ENCODE measurements at regions not wholly inside any gene's neighbourhood (a gene's known extent, or its start where the extent isn't known, plus 50 kb on each side); places are given as distances from the start of the nearest gene placed in this dataset.

DNA sequence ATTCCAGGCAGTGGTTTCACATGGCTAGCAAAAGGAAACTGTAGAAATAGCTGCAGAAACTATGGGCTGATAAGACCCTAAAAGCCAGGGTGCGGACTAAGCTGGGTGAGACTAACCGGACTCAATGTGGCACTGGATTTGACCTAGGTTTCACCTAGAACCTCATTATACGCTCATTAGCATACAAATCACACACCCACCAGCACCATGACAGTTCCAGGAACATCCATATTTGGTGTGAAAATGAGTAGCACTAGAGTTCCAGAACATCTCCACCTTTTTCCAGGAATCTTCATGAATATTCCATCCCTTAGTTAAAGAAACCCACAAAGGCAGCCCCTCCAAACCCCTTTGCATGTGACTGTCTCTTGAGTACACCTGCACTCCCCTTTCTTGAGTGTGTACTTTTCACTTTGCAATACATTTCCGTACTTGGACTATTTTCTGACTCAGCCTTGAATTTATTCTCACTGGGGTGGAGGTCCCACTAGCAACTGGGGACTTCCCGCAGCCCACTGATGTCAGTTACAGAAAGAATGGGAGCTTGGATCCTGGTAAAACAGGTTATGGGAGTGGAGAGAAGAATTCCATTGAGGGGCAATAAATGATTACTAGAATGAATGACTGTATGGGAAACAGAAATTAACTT is 58.0 kb upstream of the SPATA31C2 start:
- TF ChIP-seq TAF1 (conservative IDR thresholded peaks at IDR 0.05), result no peak
- TF ChIP-seq, protein P1, sequence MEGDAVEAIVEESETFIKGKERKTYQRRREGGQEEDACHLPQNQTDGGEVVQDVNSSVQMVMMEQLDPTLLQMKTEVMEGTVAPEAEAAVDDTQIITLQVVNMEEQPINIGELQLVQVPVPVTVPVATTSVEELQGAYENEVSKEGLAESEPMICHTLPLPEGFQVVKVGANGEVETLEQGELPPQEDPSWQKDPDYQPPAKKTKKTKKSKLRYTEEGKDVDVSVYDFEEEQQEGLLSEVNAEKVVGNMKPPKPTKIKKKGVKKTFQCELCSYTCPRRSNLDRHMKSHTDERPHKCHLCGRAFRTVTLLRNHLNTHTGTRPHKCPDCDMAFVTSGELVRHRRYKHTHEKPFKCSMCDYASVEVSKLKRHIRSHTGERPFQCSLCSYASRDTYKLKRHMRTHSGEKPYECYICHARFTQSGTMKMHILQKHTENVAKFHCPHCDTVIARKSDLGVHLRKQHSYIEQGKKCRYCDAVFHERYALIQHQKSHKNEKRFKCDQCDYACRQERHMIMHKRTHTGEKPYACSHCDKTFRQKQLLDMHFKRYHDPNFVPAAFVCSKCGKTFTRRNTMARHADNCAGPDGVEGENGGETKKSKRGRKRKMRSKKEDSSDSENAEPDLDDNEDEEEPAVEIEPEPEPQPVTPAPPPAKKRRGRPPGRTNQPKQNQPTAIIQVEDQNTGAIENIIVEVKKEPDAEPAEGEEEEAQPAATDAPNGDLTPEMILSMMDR (IDR thresholded peaks at IDR 0.05; ENCODE audit: low read depth, low read length, missing input control), result no peak
- TF ChIP-seq ATF3 (IDR thresholded peaks at IDR 0.05), result no peak
- no peak for TF ChIP-seq GABPA (IDR thresholded peaks at IDR 0.05 in 1 of 2, conservative IDR thresholded peaks at IDR 0.05 in 1 of 2)
- TF ChIP-seq JUND (IDR thresholded peaks at IDR 0.05), result no peak
- no peak for TF ChIP-seq RAD21 (IDR thresholded peaks at IDR 0.05)
- no peak for TF ChIP-seq REST (IDR thresholded peaks at IDR 0.05)
- TF ChIP-seq HNF4A (conservative IDR thresholded peaks at IDR 0.05), result no peak
- TF ChIP-seq, protein P2, sequence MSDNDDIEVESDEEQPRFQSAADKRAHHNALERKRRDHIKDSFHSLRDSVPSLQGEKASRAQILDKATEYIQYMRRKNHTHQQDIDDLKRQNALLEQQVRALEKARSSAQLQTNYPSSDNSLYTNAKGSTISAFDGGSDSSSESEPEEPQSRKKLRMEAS (IDR thresholded peaks at IDR 0.05), result no peak
